ENCODE measurements at regions not wholly inside any gene's neighbourhood (a gene's known extent, or its start where the extent isn't known, plus 50 kb on each side); places are given as distances from the start of the nearest gene placed in this dataset.

GRCh38 chr3:76702676-76703075 is 337.2 kb upstream of the ROBO2 start:
- TF ChIP-seq, protein P1, sequence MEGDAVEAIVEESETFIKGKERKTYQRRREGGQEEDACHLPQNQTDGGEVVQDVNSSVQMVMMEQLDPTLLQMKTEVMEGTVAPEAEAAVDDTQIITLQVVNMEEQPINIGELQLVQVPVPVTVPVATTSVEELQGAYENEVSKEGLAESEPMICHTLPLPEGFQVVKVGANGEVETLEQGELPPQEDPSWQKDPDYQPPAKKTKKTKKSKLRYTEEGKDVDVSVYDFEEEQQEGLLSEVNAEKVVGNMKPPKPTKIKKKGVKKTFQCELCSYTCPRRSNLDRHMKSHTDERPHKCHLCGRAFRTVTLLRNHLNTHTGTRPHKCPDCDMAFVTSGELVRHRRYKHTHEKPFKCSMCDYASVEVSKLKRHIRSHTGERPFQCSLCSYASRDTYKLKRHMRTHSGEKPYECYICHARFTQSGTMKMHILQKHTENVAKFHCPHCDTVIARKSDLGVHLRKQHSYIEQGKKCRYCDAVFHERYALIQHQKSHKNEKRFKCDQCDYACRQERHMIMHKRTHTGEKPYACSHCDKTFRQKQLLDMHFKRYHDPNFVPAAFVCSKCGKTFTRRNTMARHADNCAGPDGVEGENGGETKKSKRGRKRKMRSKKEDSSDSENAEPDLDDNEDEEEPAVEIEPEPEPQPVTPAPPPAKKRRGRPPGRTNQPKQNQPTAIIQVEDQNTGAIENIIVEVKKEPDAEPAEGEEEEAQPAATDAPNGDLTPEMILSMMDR (IDR thresholded peaks at IDR 0.05): no peak
- TF ChIP-seq POLR2A (IDR thresholded peaks at IDR 0.05): no peak

Measured in testis (tissue), 2 donors.